IPS DF 6.9 (cell line): ENCODE measurements at regions not wholly inside any gene's neighbourhood (a gene's known extent, or its start where the extent isn't known, plus 50 kb on each side); places are given as distances from the start of the nearest gene placed in this dataset.

Experiments
- DNase-seq: peaks from one replicate; pipeline ENCODE4 v3.0.0-alpha.2; 2013; ENCODE audit warnings: low read depth, low spot score
- H3K27ac ChIP-seq: one replicate; pipeline ENCODE4 v1.5.1; 2013; ENCODE audit warnings: low read length, control low read depth
- H3K27me3 ChIP-seq: 2 replicates; pipeline ENCODE4 v1.6.1; 2013; ENCODE audit warnings: mild to moderate bottlenecking, low read length; ENCODE audit not compliant: control insufficient read depth, insufficient read depth
- H3K36me3 ChIP-seq: 2 replicates; pipeline ENCODE4 v1.6.1; 2013; ENCODE audit warnings: low read length; ENCODE audit not compliant: control insufficient read depth, insufficient read depth
- H3K4me1 ChIP-seq: 2 replicates; pipeline ENCODE4 v1.6.1; 2013; ENCODE audit warnings: low read length; ENCODE audit not compliant: control insufficient read depth, insufficient read depth
- H3K4me3 ChIP-seq: 2 replicates; pipeline ENCODE4 v1.5.1; 2013; ENCODE audit warnings: mild to moderate bottlenecking, low read length
- H3K9me3 ChIP-seq: 2 replicates; pipeline ENCODE4 v1.6.1; 2013; ENCODE audit warnings: low read length, inconsistent platforms; ENCODE audit not compliant: control insufficient read depth, insufficient read depth
- WGBS: extraction: QIAGEN DNeasy Blood & Tissue Kit; methylation state at CpG from one replicate; pipeline ENCODE4 v1.1.7; 2013; ENCODE audit warnings: mixed read lengths, missing lambda C conversion rate; ENCODE audit not compliant: insufficient read length, insufficient coverage; 5-methylcytosine and 5-hydroxymethylcytosine counted together

DNA sequence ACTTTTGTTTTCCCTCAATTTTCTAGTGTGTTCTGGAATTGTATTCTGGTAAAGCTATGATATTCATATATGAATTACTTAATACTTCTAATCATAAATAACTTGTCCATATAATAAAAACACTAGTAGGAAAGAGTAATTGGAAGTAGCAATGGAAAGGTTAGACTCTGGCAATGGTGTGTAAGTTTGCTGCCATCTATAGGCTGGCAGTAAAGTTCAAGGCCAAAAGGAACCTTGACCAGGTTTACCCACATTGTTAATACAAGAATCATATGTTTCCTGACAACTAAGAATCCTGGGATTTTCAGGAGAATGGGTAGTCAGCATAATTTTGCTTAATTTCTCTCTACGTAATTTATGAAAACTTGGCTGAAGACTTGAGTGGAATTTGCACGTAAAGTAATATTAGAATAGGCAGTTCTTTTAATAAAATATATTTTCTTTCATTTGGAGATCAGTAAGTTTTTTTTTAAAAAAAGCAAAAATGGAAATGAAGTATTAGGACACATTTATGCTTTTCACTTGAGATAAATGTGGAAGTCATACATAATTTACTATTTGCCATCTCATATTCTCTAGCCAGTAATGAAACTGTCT, 926.7 kb downstream of the GALC start:
- Histone ChIP-seq H3K4me3 (no peak overlapping the region), H3K27ac (no peak overlapping the region), H3K36me3 (no peaks in the 10 kb centered on the region), H3K27me3 (no peaks in the 10 kb centered on the region), H3K9me3 (no peaks in the 10 kb centered on the region), H3K4me1 (no peaks in the 10 kb centered on the region)
- no CpG with 5 or more reads among the region's 2 CpGs for WGBS
- no peak for DNase-seq

GRCh38 chr14:87065366-87065765, 927.6 kb downstream of the GALC start:
- no peak overlapping the region for H3K4me3 ChIP-seq
- WGBS, result no CpG with 5 or more reads among the region's 2 CpGs

GRCh38 chr14:87063181-87063580, 929.8 kb downstream of the GALC start:
- H3K4me1 ChIP-seq, result no peaks in the 10 kb centered on the region
- no peak overlapping the region for H3K27ac ChIP-seq
- no CpG with 5 or more reads among the region's 1 CpG for WGBS
- H3K4me3 ChIP-seq, result no peak overlapping the region
- H3K27me3 ChIP-seq, result no peaks in the 10 kb centered on the region
- H3K36me3 ChIP-seq, result no peaks in the 10 kb centered on the region
- DNase-seq, result no peak
- no peaks in the 10 kb centered on the region for H3K9me3 ChIP-seq

More at GRCh38 chr14:87065366-87065765, 927.6 kb downstream of the GALC start:
- H3K4me1 ChIP-seq, result no peaks in the 10 kb centered on the region
- no peak overlapping the region for H3K27ac ChIP-seq
- no peak for DNase-seq
- no peaks in the 10 kb centered on the region for H3K27me3 ChIP-seq
- H3K36me3 ChIP-seq, result no peaks in the 10 kb centered on the region
- no peaks in the 10 kb centered on the region for H3K9me3 ChIP-seq

DNA sequence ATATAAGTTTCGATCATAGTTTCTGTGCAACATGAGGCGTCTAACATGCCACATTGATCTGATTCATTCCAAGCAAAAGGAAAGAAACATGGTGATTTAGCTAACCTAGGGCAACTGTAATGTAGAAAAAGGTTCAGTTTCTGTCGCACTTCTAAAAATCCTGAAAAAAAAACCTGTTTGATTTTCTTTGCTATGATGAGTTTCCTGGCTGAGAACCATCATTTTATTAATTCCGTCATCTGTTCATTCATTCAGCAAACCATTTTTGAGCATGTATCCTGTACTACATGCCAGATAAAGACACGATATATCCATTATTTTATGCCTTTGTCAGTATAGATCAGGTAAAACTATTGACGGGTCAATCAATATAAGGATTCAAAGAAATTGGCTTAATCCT, 932.6 kb downstream of the GALC start:
- H3K27ac ChIP-seq, result no peak overlapping the region
- no peaks in the 10 kb centered on the region for H3K36me3 ChIP-seq
- no peaks in the 10 kb centered on the region for H3K27me3 ChIP-seq
- DNase-seq, result no peak
- H3K4me1 ChIP-seq, result no peaks in the 10 kb centered on the region
- H3K9me3 ChIP-seq, result no peaks in the 10 kb centered on the region
- H3K4me3 ChIP-seq, result no peak overlapping the region
- no CpG with 5 or more reads among the region's 6 CpGs for WGBS

GRCh38 chr14:87059060-87059839, 933.7 kb downstream of the GALC start:
- H3K9me3 ChIP-seq, result no peaks in the 10 kb centered on the region
- H3K4me3 ChIP-seq, result no peak overlapping the region
- peaks cover 2% of the 10 kb centered on the region; the same call in 1 of the 2 replicates for H3K4me1 ChIP-seq
- H3K36me3 ChIP-seq, result no peaks in the 10 kb centered on the region
- DNase-seq, result no peak
- WGBS, result no CpG with 5 or more reads among the region's 5 CpGs
- H3K27ac ChIP-seq, result no peak overlapping the region
- no peaks in the 10 kb centered on the region for H3K27me3 ChIP-seq

- WGBS, result no CpG with 5 or more reads among the region's 2 CpGs
- Histone ChIP-seq H3K9me3 (no peaks in the 10 kb centered on the region), H3K4me3 (no peak overlapping the region), H3K36me3 (no peaks in the 10 kb centered on the region), H3K27ac (no peak overlapping the region), H3K4me1 (peaks cover 2% of the 10 kb centered on the region; the same call in 1 of the 2 replicates), H3K27me3 (no peaks in the 10 kb centered on the region)
- DNase-seq, result no peak
Observed at GRCh38 chr14:87055007-87055406, 938.0 kb downstream of the GALC start.

DNA sequence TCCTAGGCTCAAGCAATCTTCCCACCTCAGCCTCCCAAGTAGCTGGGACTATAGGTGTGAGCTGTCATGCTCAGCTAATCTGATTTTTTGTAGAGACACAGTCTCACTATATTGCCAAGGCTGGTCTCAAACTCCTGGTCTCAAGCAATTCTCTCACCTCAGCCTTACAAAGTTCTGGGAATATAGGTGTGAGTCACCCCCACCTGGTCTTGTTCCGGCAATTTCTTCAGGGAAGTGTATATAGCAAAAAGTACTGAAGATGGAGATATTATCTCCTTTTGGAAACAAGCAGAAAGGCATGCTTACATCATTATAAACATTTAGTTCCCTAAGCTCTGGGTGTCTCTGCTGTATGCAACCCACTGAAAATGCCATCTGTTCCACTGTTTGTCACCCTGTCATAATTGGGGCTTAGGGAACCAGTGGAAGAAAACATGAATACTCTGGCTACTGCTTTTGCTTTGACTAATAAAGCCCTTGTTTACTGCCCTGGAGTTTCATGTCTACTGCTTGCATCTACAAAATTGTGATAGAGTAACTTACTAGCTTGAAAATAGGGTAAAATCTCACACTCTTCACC, 940.2 kb downstream of the GALC start:
- DNase-seq, result no peak
- Histone ChIP-seq H3K27me3 (no peaks in the 10 kb centered on the region), H3K4me3 (no peak overlapping the region), H3K27ac (no peak overlapping the region), H3K9me3 (no peaks in the 10 kb centered on the region), H3K36me3 (no peaks in the 10 kb centered on the region), H3K4me1 (peaks cover 2% of the 10 kb centered on the region; the same call in 1 of the 2 replicates)
- WGBS, result no CpG with 5 or more reads among the region's 1 CpG

DNA sequence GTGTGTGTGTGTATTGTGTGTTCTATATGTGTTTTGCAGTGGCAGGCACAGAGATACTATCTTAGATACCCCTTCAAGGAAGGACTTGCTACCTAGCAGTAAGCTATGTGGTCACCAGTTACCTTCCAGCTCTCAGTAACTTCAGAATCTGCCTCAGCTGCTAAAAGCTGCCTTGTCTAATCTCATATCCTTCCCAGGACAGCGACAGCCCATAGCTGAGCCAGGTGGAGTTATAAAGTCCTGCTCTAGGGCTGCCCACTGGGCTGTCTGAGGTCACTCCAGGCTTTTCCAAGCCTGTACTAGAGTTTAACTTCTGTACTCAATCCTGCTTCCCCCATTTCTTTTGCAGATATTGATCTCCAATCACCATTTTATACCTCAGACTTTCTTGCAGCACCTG, 942.6 kb downstream of the GALC start:
- Histone ChIP-seq H3K4me1 (peaks cover 2% of the 10 kb centered on the region; the same call in 1 of the 2 replicates), H3K27me3 (no peaks in the 10 kb centered on the region), H3K36me3 (no peaks in the 10 kb centered on the region), H3K27ac (no peak overlapping the region), H3K9me3 (no peaks in the 10 kb centered on the region), H3K4me3 (no peak overlapping the region)
- DNase-seq, result no peak
- no CpG with 5 or more reads among the region's 1 CpG for WGBS

GRCh38 chr14:87049950-87050349, 943.0 kb downstream of the GALC start:
- DNase-seq, result no peak
- H3K27ac ChIP-seq, result no peak overlapping the region
- no CpG with 5 or more reads among the region's 1 CpG for WGBS
- no peaks in the 10 kb centered on the region for H3K9me3 ChIP-seq
- H3K4me1 ChIP-seq, result peaks cover 1% of the 10 kb centered on the region; the same call in 1 of the 2 replicates
- no peak overlapping the region for H3K4me3 ChIP-seq
- H3K27me3 ChIP-seq, result no peaks in the 10 kb centered on the region
- no peaks in the 10 kb centered on the region for H3K36me3 ChIP-seq

DNA sequence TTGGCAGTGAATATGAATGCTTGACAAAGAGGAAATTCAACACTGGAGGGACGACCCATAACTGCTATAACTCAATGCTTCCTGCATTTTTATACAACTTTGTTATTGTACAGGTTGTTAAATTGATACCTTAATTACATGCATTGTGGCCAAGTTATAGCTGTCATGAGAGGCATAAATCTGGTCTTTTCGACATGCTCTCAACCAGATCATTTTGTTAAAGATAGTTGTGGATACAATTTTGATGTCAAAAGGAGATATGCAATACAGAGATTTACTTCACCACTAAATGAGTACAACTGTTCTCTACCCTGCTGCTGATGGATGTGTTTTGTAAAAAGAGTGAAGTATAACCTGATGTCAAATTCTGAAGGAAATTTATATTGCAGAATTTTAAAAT, 946.0 kb downstream of the GALC start:
- Histone ChIP-seq H3K4me3 (no peak overlapping the region), H3K27ac (no peak overlapping the region), H3K36me3 (no peaks in the 10 kb centered on the region), H3K4me1 (no peaks in the 10 kb centered on the region; the same call in 1 of the 2 replicates), H3K27me3 (no peaks in the 10 kb centered on the region), H3K9me3 (no peaks in the 10 kb centered on the region)
- no peak for DNase-seq
- WGBS, result no CpG with 5 or more reads among the region's 2 CpGs
